ENCODE measurements at regions not wholly inside any gene's neighbourhood (a gene's known extent, or its start where the extent isn't known, plus 50 kb on each side); places are given as distances from the start of the nearest gene placed in this dataset.
A peak's percentile ranks its signal among the peaks of the same experiment; 100 is the strongest.

DNA sequence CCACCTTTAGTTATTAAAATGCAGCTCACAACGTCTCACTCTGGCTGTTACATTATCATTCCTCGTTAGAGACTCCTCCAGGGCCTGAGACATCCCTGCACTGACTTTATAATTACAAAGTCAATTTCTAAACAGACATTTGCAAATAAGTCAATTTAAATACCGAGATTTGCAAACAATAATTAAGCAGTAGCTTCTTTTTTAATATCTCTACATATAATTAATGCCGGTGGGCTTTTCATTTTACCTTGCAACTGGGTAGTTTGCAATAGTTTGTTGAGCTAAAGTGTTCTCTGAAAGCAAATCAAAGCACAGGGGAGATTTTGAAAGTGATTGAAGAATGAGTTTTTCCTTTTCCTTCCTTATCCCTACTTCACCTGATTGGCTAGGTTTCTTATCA is 154.4 kb downstream of the TLR4 start:
- no peak overlapping the region for H2BK15ac ChIP-seq (ENCODE audit: low read depth, low read length)
- no peak for DNase-seq
- Mint-ChIP-seq H3K4me3 (no peak overlapping the region), H3K4me1 (peaks cover 12 to 14% of the 10 kb centered on the region in 2 experiments), H3K27ac (0 out of 7 replicates have a peak overlapping the region, but pooled peaks of 1 of the 3 experiments have one; percentile 30), H3K27me3 (ENCODE audit: low read depth) (no peaks in the 10 kb centered on the region; the same call in 1 of the 2 replicates), H3K36me3 (ENCODE audit: insufficient read depth in 1 of 3, low read depth in 3 of 3) (no peaks in the 10 kb centered on the region), H3K9me3 (no peaks in the 10 kb centered on the region)
- H2BK20ac ChIP-seq (ENCODE audit: low read depth, low read length, poor library complexity, severe bottlenecking): no peak overlapping the region
- no peak overlapping the region for H3K9ac ChIP-seq (ENCODE audit: extremely low read depth, insufficient read length, low read length)
- H3K18ac ChIP-seq (ENCODE audit: insufficient read length, low read depth, low read length): no peak overlapping the region
- no peaks in the 10 kb centered on the region for H3K23me2 ChIP-seq (ENCODE audit: insufficient read length, low read depth, low read length, poor library complexity, severe bottlenecking)
- no peak overlapping the region for H2AK5ac ChIP-seq (ENCODE audit: insufficient read length, low read length)
- H4K91ac ChIP-seq (ENCODE audit: insufficient read length, low read depth, low read length): no peak overlapping the region
- H3K79me1 ChIP-seq (ENCODE audit: insufficient read depth, low read depth, low read length, poor library complexity, severe bottlenecking): no peaks in the 10 kb centered on the region
- H3K14ac ChIP-seq (ENCODE audit: insufficient read depth, low read length): no peak overlapping the region
- peaks cover 3% of the 10 kb centered on the region; the same call in 1 of the 2 replicates for H3K4me1 ChIP-seq (ENCODE audit: insufficient read depth, low read length)
- no peak overlapping the region for H3K23ac ChIP-seq (ENCODE audit: insufficient read length, low read depth, low read length)
- H3K4ac ChIP-seq (ENCODE audit: low read depth, low read length): no peak overlapping the region
- no peak overlapping the region for H2BK12ac ChIP-seq (ENCODE audit: insufficient read length, low read depth, low read length)
- H3K27ac ChIP-seq (ENCODE audit: insufficient read length, low read depth, low read length): no peak overlapping the region
- no peak overlapping the region for H4K8ac ChIP-seq (replicated peaks; ENCODE audit: insufficient read length, low read depth, low read length)
- no peak overlapping the region for H3K4me2 ChIP-seq (ENCODE audit: insufficient read depth, insufficient read length, low read length)
- no peak for TF ChIP-seq CTCF (conservative IDR thresholded peaks at IDR 0.05)
- H3K56ac ChIP-seq (ENCODE audit: insufficient read length, low read depth, low read length): no peak overlapping the region
- H4K20me1 ChIP-seq (ENCODE audit: control insufficient read depth, insufficient read depth, insufficient read length): no peaks in the 10 kb centered on the region
- H2AFZ ChIP-seq (ENCODE audit: low read length): no peak overlapping the region
- H3T11ph ChIP-seq (ENCODE audit: low read length): no peak overlapping the region
- H3K27me3 ChIP-seq (ENCODE audit: insufficient read depth, low read length): no peaks in the 10 kb centered on the region; the same call in 1 of the 2 replicates
- no peaks in the 10 kb centered on the region for H3K79me2 ChIP-seq (ENCODE audit: insufficient read depth, low read length)
- no peak overlapping the region for H4K5ac ChIP-seq (ENCODE audit: insufficient read length, low read depth, low read length)
- H2BK120ac ChIP-seq (ENCODE audit: low read depth, low read length, poor library complexity, severe bottlenecking): no peak overlapping the region
- WGBS (ENCODE audit: extremely low coverage, insufficient read length, low lambda C conversion rate): no CpG with 5 or more reads among the region's 4 CpGs
- no peaks in the 10 kb centered on the region for H3K9me3 ChIP-seq (ENCODE audit: control insufficient read depth, low read depth, low read length)
- no peak overlapping the region for H2BK5ac ChIP-seq (ENCODE audit: insufficient read length, low read length)

Measured in H9 (cell line).